Pons (tissue), 1 donor: ENCODE measurements at regions not wholly inside any gene's neighbourhood (a gene's known extent, or its start where the extent isn't known, plus 50 kb on each side); places are given as distances from the start of the nearest gene placed in this dataset.

Experiments
- DNase-seq: peaks from one replicate; pipeline ENCODE4 v3.0.0-alpha.2; 2016; ENCODE audit warnings: low spot score

DNA sequence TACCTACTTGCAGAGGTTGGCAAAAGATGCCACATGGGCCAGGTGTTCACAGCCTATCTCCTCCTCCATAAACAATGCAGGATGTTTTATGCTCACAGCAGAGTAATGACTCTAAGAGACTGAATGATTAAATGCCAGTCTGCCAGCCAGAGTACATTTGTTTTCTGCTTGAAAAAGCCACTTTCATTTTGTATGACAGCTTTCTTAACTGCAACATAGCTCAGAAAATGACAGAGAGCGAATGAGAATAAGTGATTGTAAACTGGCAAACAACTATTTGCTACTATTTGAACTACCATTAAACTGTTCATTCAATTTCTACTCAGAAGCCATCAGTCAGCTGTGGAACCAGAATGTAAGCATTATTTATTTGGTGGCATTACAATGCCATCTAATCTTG lies 50.6 kb upstream of the DCC start:
- no peak for DNase-seq
